GM12801 (cell line): ENCODE measurements at regions not wholly inside any gene's neighbourhood (a gene's known extent, or its start where the extent isn't known, plus 50 kb on each side); places are given as distances from the start of the nearest gene placed in this dataset.

Experiments
- CTCF ChIP-seq: IDR thresholded peaks from one replicate; pipeline ENCODE4 v1.5.1; 2011; ENCODE audit warnings: control low read depth; ENCODE audit not compliant: insufficient read length; ENCODE audit errors: extremely low read depth

DNA sequence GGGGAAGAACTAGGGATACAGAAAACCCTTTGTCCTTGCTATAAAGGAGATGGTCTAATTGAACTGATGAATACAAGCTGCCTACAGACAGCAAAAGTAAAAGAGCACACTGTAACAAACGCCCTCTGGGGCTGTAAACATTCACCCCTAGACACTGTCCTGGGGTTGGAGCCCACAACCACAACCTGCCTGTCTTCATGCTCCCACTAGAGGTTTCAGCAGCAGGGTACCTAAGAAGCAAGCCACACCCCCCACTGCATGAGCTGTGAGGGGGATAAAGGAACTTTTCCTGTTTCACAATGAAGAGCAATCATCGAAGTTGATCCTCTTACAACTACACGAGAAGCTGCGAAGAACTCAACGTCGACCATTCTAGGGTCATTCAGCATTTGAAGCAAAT lies 90.5 kb upstream of the LUZP2 start:
- TF ChIP-seq CTCF, result no peak

DNA sequence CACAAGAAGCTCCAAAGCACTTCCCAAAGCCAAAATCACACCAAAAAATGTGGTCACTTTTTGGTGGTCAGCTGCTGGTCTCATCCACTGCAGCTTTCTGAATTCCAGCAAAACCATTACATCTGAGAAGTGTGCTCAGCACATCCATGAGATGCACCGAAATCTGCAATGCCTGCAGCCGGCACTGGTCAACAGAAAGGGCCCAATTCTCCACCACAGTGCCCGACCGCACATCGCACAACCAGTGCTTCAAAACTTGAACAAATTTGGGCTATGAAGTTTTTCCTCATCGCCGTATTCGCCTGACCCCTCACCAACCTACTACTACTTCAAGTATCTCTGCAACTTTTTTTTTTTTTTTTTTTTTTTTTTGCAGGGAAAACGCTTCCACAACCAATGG lies 89.9 kb upstream of the LUZP2 start:
- no peak for TF ChIP-seq CTCF

DNA sequence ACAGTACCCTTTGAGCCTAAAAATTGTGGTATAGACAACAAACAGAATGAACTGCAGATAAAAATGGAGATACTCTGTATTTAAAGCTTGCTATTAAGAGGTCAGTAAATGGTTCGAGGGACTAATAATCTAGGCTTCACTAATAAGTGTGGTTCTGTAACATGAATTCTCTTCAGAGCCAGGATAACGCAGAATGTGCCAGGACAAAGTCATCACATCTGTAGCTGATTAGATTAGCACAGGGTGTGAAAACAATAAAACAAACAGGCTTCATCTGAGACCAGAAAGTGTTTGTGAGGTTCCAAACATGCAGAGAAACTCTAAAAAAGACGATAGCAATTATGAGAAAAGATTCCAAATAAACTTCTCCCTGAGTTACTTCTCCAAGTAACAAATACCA lies 89.1 kb upstream of the LUZP2 start:
- TF ChIP-seq CTCF, result no peak

DNA sequence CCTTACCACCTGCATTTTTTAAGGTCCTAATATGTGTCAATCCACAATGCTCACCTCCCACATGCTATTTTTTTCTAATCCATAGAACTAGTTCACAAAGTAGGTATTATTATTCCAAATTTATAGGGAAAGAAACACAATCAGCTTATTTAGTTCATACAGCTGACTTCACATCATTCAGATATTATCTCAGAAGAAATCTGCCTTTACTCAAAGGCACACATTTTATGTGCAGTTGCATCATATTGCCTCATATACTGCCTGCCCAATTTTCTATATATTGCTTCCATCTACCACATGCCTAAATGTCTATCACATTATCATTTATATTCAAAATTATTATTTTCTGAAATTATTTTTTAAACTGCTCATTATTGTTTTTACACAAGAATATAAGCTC lies 88.7 kb upstream of the LUZP2 start:
- no peak for TF ChIP-seq CTCF

DNA sequence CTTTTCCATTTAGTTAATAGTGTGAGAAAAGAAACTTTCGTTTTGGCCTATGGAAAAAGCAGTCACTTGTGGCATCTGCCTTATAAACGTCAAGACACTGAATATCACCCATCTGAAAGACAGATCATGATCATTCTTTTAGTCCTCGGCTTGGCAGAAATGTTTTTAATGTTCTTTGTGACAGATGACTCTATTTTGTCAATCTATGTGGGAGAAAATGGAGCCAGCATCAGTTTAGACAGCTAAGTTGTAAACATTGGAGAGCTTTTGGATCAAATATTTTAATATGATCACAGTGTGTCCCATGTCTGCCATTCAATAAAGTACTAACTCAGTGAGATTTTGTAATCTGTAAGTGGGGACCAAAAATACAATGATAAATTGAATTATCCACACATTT lies 85.1 kb upstream of the LUZP2 start:
- TF ChIP-seq CTCF, result no peak

DNA sequence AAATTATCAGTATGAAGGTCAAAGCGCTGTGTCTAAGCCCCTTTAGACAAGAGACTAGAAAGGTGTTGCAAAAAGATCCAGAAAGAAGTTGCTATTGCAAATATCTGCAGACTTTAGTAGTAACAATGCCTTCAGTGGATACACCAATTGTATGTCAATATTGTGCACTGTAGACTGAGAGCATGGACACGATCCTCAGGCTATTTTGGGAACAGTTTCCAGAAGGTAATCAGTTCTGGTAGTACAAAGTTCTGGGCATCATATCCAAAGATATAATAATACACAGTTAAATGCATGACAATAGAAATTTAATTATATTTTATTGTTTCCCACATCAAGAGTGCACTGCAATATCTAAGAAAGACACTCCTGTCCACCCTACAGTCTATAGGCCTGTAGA lies 84.1 kb upstream of the LUZP2 start:
- TF ChIP-seq CTCF, result no peak

DNA sequence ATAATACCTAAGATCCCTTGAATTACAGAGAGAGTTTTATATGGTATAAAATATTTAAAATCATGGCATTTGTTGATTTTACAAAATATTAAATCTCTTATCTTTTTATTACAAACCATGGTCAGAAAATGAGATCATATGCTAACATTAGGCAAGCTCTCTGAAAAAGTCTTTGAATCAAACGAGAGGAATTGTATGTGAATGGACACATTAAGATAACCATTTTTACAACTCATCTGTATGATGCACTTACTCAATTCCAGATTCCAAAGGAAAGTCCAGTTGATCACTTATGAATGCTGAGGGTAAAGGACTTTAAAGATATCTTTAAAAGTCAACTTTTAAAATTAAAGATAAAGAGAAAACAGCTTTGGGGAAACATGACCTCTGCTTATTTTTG lies 83.5 kb upstream of the LUZP2 start:
- TF ChIP-seq CTCF, result no peak

- TF ChIP-seq CTCF, result no peak
Measured at GRCh38 chr11:24421766-24422165, 75.1 kb upstream of the LUZP2 start.
